Left lung (tissue), 4 donors: ENCODE measurements at regions not wholly inside any gene's neighbourhood (a gene's known extent, or its start where the extent isn't known, plus 50 kb on each side); places are given as distances from the start of the nearest gene placed in this dataset.

ENCODE experiments used
- ATAC-seq: fragments of 200-7000 bp; cut with Tn5 transposase; one replicate; pipeline ENCODE4 v1.9.1; 2020; ENCODE audit warnings: moderate library complexity
- DNase-seq, 4 donors: peaks; one replicate each; pipeline ENCODE4 v3.0.0-alpha.2; 2013 to 2020
- H3K27ac ChIP-seq, 2 donors: fragments of 200-600 bp; sonication (generic) in 1 of 2; one replicate each; pipeline versions ENCODE4 v1.5.0 to v1.8.0; 2020 to 2021
- H3K27me3 ChIP-seq, 2 donors: fragments of 200-600 bp; sonication (generic) in 1 of 2; one replicate each; pipeline versions ENCODE4 v1.5.0 to v1.8.0; 2020 to 2021
- H3K36me3 ChIP-seq, 2 donors: fragments of 200-600 bp; sonication (generic) in 1 of 2; one replicate each; pipeline versions ENCODE4 v1.5.0 to v1.8.0; 2020 to 2021
- H3K4me1 ChIP-seq, 2 donors: fragments of 200-600 bp; one replicate each; pipeline ENCODE4 v1.8.0; 2021
- H3K4me3 ChIP-seq, 2 donors: fragments of 200-600 bp; sonication (generic) in 1 of 2; one replicate each; pipeline versions ENCODE4 v1.5.0 to v1.8.0; 2020 to 2021; ENCODE audit warnings: mild to moderate bottlenecking in 1 of 2
- H3K9me3 ChIP-seq, 2 donors: fragments of 200-600 bp; sonication (generic) in 1 of 2; one replicate each; pipeline versions ENCODE4 v1.5.0 to v1.8.0; 2020 to 2021
- CTCF ChIP-seq, 2 donors: fragments of 200-600 bp; sonication (generic) in 1 of 2; IDR thresholded peaks; one replicate each; pipeline versions ENCODE4 v1.5.0 to v1.8.0; 2021; ENCODE audit warnings: antibody characterized with exemption in 2 of 2
- intact Hi-C, 2 donors: fragments of 100-400 bp; cut with DNase I; formaldehyde crosslinking; loops; one replicate each; pipeline versions ENCODE4 v1.11.2 to v1.14.2; 2022
- donor health status: DM: no; HTN: yes; CAD: no.
- donor health status: DM: no; HTN: no; CAD: no.

GRCh38 chr3:28000608-28001007, 240.8 kb upstream of the CMC1 start:
- Histone ChIP-seq H3K4me1 (no peaks in the 10 kb centered on the region), H3K27me3 (no peaks in the 10 kb centered on the region), H3K36me3 (no peaks in the 10 kb centered on the region), H3K27ac (no peak overlapping the region), H3K9me3 (peaks cover 0 to 14% of the 10 kb centered on the region in 2 donors), H3K4me3 (no peak overlapping the region)
- DNase-seq (no peak), ATAC-seq (no peak)
- TF ChIP-seq CTCF (IDR thresholded peaks at IDR 0.05) = no peak
- intact Hi-C loops = no loop called here

GRCh38 chr3:28008235-28008634, 233.2 kb upstream of the CMC1 start:
- peaks cover 0 to 5% of the 10 kb centered on the region in 2 donors for H3K9me3 ChIP-seq
- no peak for TF ChIP-seq CTCF (IDR thresholded peaks at IDR 0.05)
- no peak for ATAC-seq
- H3K27me3 ChIP-seq = no peaks in the 10 kb centered on the region
- intact Hi-C loops = no loop called here
- H3K4me3 ChIP-seq = no peak overlapping the region
- no peak for DNase-seq
- no peak overlapping the region for H3K27ac ChIP-seq
- H3K36me3 ChIP-seq = no peaks in the 10 kb centered on the region
- H3K4me1 ChIP-seq = no peaks in the 10 kb centered on the region

- DNase-seq (no peak), ATAC-seq (no peak)
- no peak for TF ChIP-seq CTCF (IDR thresholded peaks at IDR 0.05)
- Histone ChIP-seq H3K4me3 (no peak overlapping the region), H3K36me3 (no peaks in the 10 kb centered on the region), H3K27me3 (no peaks in the 10 kb centered on the region), H3K27ac (no peak overlapping the region), H3K4me1 (no peaks in the 10 kb centered on the region), H3K9me3 (no peaks in the 10 kb centered on the region)
- intact Hi-C loops = no loop called here
Measured at GRCh38 chr3:28012830-28013229, 228.6 kb upstream of the CMC1 start.

- ATAC-seq (no peak), DNase-seq (no peak)
- no peak overlapping the region for H3K27ac ChIP-seq
- intact Hi-C loops = no loop called here
- no peaks in the 10 kb centered on the region for H3K27me3 ChIP-seq
- H3K36me3 ChIP-seq = no peaks in the 10 kb centered on the region
- H3K4me1 ChIP-seq = no peaks in the 10 kb centered on the region
- no peaks in the 10 kb centered on the region for H3K9me3 ChIP-seq
- H3K4me3 ChIP-seq = no peak overlapping the region
- no peak for TF ChIP-seq CTCF (IDR thresholded peaks at IDR 0.05)
Measured at GRCh38 chr3:28013864-28014473, 227.4 kb upstream of the CMC1 start.

- no peak for ATAC-seq
- no peaks in the 10 kb centered on the region for H3K27me3 ChIP-seq
- H3K4me1 ChIP-seq = no peaks in the 10 kb centered on the region
- DNase-seq = no peak
- TF ChIP-seq CTCF (IDR thresholded peaks at IDR 0.05) = no peak
- no peaks in the 10 kb centered on the region for H3K36me3 ChIP-seq
- H3K4me3 ChIP-seq = no peak overlapping the region
- H3K9me3 ChIP-seq = peaks cover 0 to 4% of the 10 kb centered on the region in 2 donors
- intact Hi-C loops = no loop called here
- H3K27ac ChIP-seq = no peak overlapping the region
Measured at GRCh38 chr3:28018925-28019718, 222.3 kb upstream of the CMC1 start.
